ENCODE measurements at regions not wholly inside any gene's neighbourhood (a gene's known extent, or its start where the extent isn't known, plus 50 kb on each side); places are given as distances from the start of the nearest gene placed in this dataset.

GRCh38 chr12:93109551-93110203 lies 180.6 kb upstream of the EEA1 start:
- Histone ChIP-seq H3K9me3 (ENCODE audit: insufficient read depth, low read depth, low read length) (no peaks in the 10 kb centered on the region), H3K9ac (ENCODE audit: low read depth, low read length) (no peak overlapping the region), H3K27ac (ENCODE audit: low read depth, low read length) (no peak overlapping the region), H3K4me3 (ENCODE audit: low read length) (no peak overlapping the region), H3K27me3 (ENCODE audit: insufficient read depth, low read length) (no peaks in the 10 kb centered on the region), H3K4me1 (ENCODE audit: insufficient read depth, low read length) (0 out of 2 replicates have a peak, but pooled peaks cover 4% of the 10 kb centered on the region), H3K36me3 (ENCODE audit: insufficient read depth, low read length) (no peaks in the 10 kb centered on the region)
- 93% methylated on average over 4 of the region's 4 CpGs for WGBS

- 100% methylated on average over 1 of the region's 2 CpGs for WGBS
- Histone ChIP-seq H3K9ac (ENCODE audit: low read depth, low read length) (no peak overlapping the region), H3K4me1 (ENCODE audit: insufficient read depth, low read length) (0 out of 2 replicates have a peak, but pooled peaks cover 4% of the 10 kb centered on the region), H3K36me3 (ENCODE audit: insufficient read depth, low read length) (no peaks in the 10 kb centered on the region), H3K9me3 (ENCODE audit: insufficient read depth, low read depth, low read length) (no peaks in the 10 kb centered on the region), H3K27ac (ENCODE audit: low read depth, low read length) (no peak overlapping the region), H3K4me3 (ENCODE audit: low read length) (no peak overlapping the region), H3K27me3 (ENCODE audit: insufficient read depth, low read length) (no peaks in the 10 kb centered on the region)
Measured at GRCh38 chr12:93111773-93112172, 182.7 kb upstream of the EEA1 start.

GRCh38 chr12:93113317-93114006 lies 184.4 kb upstream of the EEA1 start:
- Histone ChIP-seq H3K9me3 (ENCODE audit: insufficient read depth, low read depth, low read length) (no peaks in the 10 kb centered on the region), H3K4me3 (ENCODE audit: low read length) (no peak overlapping the region), H3K4me1 (ENCODE audit: insufficient read depth, low read length) (no peaks in the 10 kb centered on the region), H3K9ac (ENCODE audit: low read depth, low read length) (no peak overlapping the region), H3K36me3 (ENCODE audit: insufficient read depth, low read length) (no peaks in the 10 kb centered on the region), H3K27me3 (ENCODE audit: insufficient read depth, low read length) (no peaks in the 10 kb centered on the region), H3K27ac (ENCODE audit: low read depth, low read length) (no peak overlapping the region)
- WGBS: 82% methylated on average over 2 of the region's 2 CpGs

- WGBS: 84% methylated on average over 6 of the region's 6 CpGs
- Histone ChIP-seq H3K4me3 (ENCODE audit: low read length) (no peak overlapping the region), H3K9me3 (ENCODE audit: insufficient read depth, low read depth, low read length) (no peaks in the 10 kb centered on the region), H3K27ac (ENCODE audit: low read depth, low read length) (no peak overlapping the region), H3K36me3 (ENCODE audit: insufficient read depth, low read length) (no peaks in the 10 kb centered on the region), H3K4me1 (ENCODE audit: insufficient read depth, low read length) (no peaks in the 10 kb centered on the region), H3K9ac (ENCODE audit: low read depth, low read length) (no peak overlapping the region), H3K27me3 (ENCODE audit: insufficient read depth, low read length) (no peaks in the 10 kb centered on the region)
Measured at GRCh38 chr12:93115198-93115601, 186.1 kb upstream of the EEA1 start.

- Histone ChIP-seq H3K4me1 (ENCODE audit: insufficient read depth, low read length) (no peaks in the 10 kb centered on the region), H3K27ac (ENCODE audit: low read depth, low read length) (no peak overlapping the region), H3K36me3 (ENCODE audit: insufficient read depth, low read length) (no peaks in the 10 kb centered on the region), H3K27me3 (ENCODE audit: insufficient read depth, low read length) (no peaks in the 10 kb centered on the region), H3K9ac (ENCODE audit: low read depth, low read length) (no peak overlapping the region), H3K9me3 (ENCODE audit: insufficient read depth, low read depth, low read length) (no peaks in the 10 kb centered on the region), H3K4me3 (ENCODE audit: low read length) (no peak overlapping the region)
- WGBS: 91% methylated on average over 4 of the region's 4 CpGs
Measured at GRCh38 chr12:93115646-93116045, 186.6 kb upstream of the EEA1 start.

- H3K9ac ChIP-seq (ENCODE audit: low read depth, low read length): no peak overlapping the region
- H3K9me3 ChIP-seq (ENCODE audit: insufficient read depth, low read depth, low read length): no peaks in the 10 kb centered on the region
- no peaks in the 10 kb centered on the region for H3K36me3 ChIP-seq (ENCODE audit: insufficient read depth, low read length)
- WGBS: 98% methylated on average over 4 of the region's 4 CpGs
- no peak overlapping the region for H3K27ac ChIP-seq (ENCODE audit: low read depth, low read length)
- H3K4me3 ChIP-seq (ENCODE audit: low read length): no peak overlapping the region
- no peaks in the 10 kb centered on the region for H3K27me3 ChIP-seq (ENCODE audit: insufficient read depth, low read length)
- no peaks in the 10 kb centered on the region for H3K4me1 ChIP-seq (ENCODE audit: insufficient read depth, low read length)
Measured at GRCh38 chr12:93116632-93117031, 187.5 kb upstream of the EEA1 start.

GRCh38 chr12:93121729-93122488 lies 192.8 kb upstream of the EEA1 start:
- 99% methylated on average over 4 of the region's 4 CpGs for WGBS
- Histone ChIP-seq H3K27me3 (ENCODE audit: insufficient read depth, low read length) (no peaks in the 10 kb centered on the region), H3K4me1 (ENCODE audit: insufficient read depth, low read length) (no peaks in the 10 kb centered on the region), H3K4me3 (ENCODE audit: low read length) (no peak overlapping the region), H3K9ac (ENCODE audit: low read depth, low read length) (no peak overlapping the region), H3K36me3 (ENCODE audit: insufficient read depth, low read length) (no peaks in the 10 kb centered on the region), H3K27ac (ENCODE audit: low read depth, low read length) (no peak overlapping the region), H3K9me3 (ENCODE audit: insufficient read depth, low read depth, low read length) (no peaks in the 10 kb centered on the region)

- no peaks in the 10 kb centered on the region for H3K27me3 ChIP-seq (ENCODE audit: insufficient read depth, low read length)
- H3K4me1 ChIP-seq (ENCODE audit: insufficient read depth, low read length): no peaks in the 10 kb centered on the region
- no peak overlapping the region for H3K27ac ChIP-seq (ENCODE audit: low read depth, low read length)
- no peak overlapping the region for H3K9ac ChIP-seq (ENCODE audit: low read depth, low read length)
- H3K4me3 ChIP-seq (ENCODE audit: low read length): no peak overlapping the region
- no peaks in the 10 kb centered on the region for H3K36me3 ChIP-seq (ENCODE audit: insufficient read depth, low read length)
- no peaks in the 10 kb centered on the region for H3K9me3 ChIP-seq (ENCODE audit: insufficient read depth, low read depth, low read length)
- WGBS: 92% methylated on average over 5 of the region's 5 CpGs
Measured at GRCh38 chr12:93122569-93123091, 193.5 kb upstream of the EEA1 start.

GRCh38 chr12:93125126-93125525 lies 196.0 kb upstream of the EEA1 start:
- no peaks in the 10 kb centered on the region for H3K36me3 ChIP-seq (ENCODE audit: insufficient read depth, low read length)
- no peak overlapping the region for H3K9ac ChIP-seq (ENCODE audit: low read depth, low read length)
- 97% methylated on average over 1 of the region's 1 CpG for WGBS
- no peak overlapping the region for H3K27ac ChIP-seq (ENCODE audit: low read depth, low read length)
- no peaks in the 10 kb centered on the region for H3K9me3 ChIP-seq (ENCODE audit: insufficient read depth, low read depth, low read length)
- H3K27me3 ChIP-seq (ENCODE audit: insufficient read depth, low read length): no peaks in the 10 kb centered on the region
- no peaks in the 10 kb centered on the region for H3K4me1 ChIP-seq (ENCODE audit: insufficient read depth, low read length)
- no peak overlapping the region for H3K4me3 ChIP-seq (ENCODE audit: low read length)

- Histone ChIP-seq H3K9ac (ENCODE audit: low read depth, low read length) (no peak overlapping the region), H3K27me3 (ENCODE audit: insufficient read depth, low read length) (no peaks in the 10 kb centered on the region), H3K27ac (ENCODE audit: low read depth, low read length) (no peak overlapping the region), H3K36me3 (ENCODE audit: insufficient read depth, low read length) (no peaks in the 10 kb centered on the region), H3K9me3 (ENCODE audit: insufficient read depth, low read depth, low read length) (no peaks in the 10 kb centered on the region), H3K4me1 (ENCODE audit: insufficient read depth, low read length) (no peaks in the 10 kb centered on the region), H3K4me3 (ENCODE audit: low read length) (no peak overlapping the region)
- WGBS: 89% methylated on average over 2 of the region's 2 CpGs
Measured at GRCh38 chr12:93126069-93126474, 197.0 kb upstream of the EEA1 start.

- Histone ChIP-seq H3K9ac (ENCODE audit: low read depth, low read length) (no peak overlapping the region), H3K36me3 (ENCODE audit: insufficient read depth, low read length) (no peaks in the 10 kb centered on the region), H3K9me3 (ENCODE audit: insufficient read depth, low read depth, low read length) (no peaks in the 10 kb centered on the region), H3K4me3 (ENCODE audit: low read length) (no peak overlapping the region), H3K4me1 (ENCODE audit: insufficient read depth, low read length) (no peaks in the 10 kb centered on the region), H3K27ac (ENCODE audit: low read depth, low read length) (no peak overlapping the region), H3K27me3 (ENCODE audit: insufficient read depth, low read length) (no peaks in the 10 kb centered on the region)
- 97% methylated on average over 7 of the region's 7 CpGs for WGBS
Measured at GRCh38 chr12:93127107-93127560, 198.0 kb upstream of the EEA1 start.

All from HUES64 (cell line).